Gastroesophageal sphincter (tissue), 4 donors: ENCODE measurements at regions not wholly inside any gene's neighbourhood (a gene's known extent, or its start where the extent isn't known, plus 50 kb on each side); places are given as distances from the start of the nearest gene placed in this dataset.
A peak's percentile ranks its signal among the peaks of the same experiment; 100 is the strongest.
"Not testable (repeated sequence)": the region's sequence is repeated elsewhere in the genome, so short reads cannot be mapped to it uniquely, and the experiment has no call there.

Experiments
- ATAC-seq: fragments of 150-250 bp; one replicate; pipeline ENCODE4 v1.9.1; 2016; ENCODE audit warnings: mild to moderate bottlenecking, moderate library complexity
- H3K27ac ChIP-seq, 4 donors: fragments of 200-600 bp; sonication (generic) in 3 of 4; 1 replicate in 3 of 4; 2 replicates in 1 of 4; pipeline ENCODE4 v1.5.1; 2016 to 2019
- H3K27me3 ChIP-seq: fragments of 200-600 bp; sonication (generic); one replicate; pipeline ENCODE4 v1.5.1; 2019
- H3K36me3 ChIP-seq, 2 donors: fragments of 200-600 bp; sonication (generic); one replicate each; pipeline ENCODE4 v1.5.1; 2019; ENCODE audit warnings: control low read depth in 1 of 2
- H3K4me1 ChIP-seq, 3 donors: fragments of 200-600 bp; sonication (generic); 1 replicate in 2 of 3; 2 replicates in 1 of 3; pipeline ENCODE4 v1.5.1; 2016 to 2019; ENCODE audit warnings: control low read depth in 2 of 3
- H3K4me3 ChIP-seq, 2 donors: fragments of 200-600 bp; sonication (generic); one replicate each; pipeline ENCODE4 v1.5.1; 2019; ENCODE audit warnings: mild to moderate bottlenecking in 1 of 2, moderate library complexity in 1 of 2
- H3K9me3 ChIP-seq, 3 donors: fragments of 200-600 bp; sonication (generic); one replicate each; pipeline ENCODE4 v1.5.1; 2017 to 2019; ENCODE audit warnings: control low read depth in 2 of 3
- EP300 ChIP-seq: sonication (generic); formaldehyde crosslinking; IDR thresholded peaks from one replicate; pipeline ENCODE4 v1.6.1; 2017; ENCODE audit warnings: antibody characterized with exemption, mild to moderate bottlenecking
- POLR2A ChIP-seq, 2 donors: fragments of 450-650 bp; IDR thresholded peaks; one replicate each; pipeline ENCODE4 v1.6.1; 2017; ENCODE audit warnings: antibody characterized with exemption in 2 of 2, mild to moderate bottlenecking in 2 of 2, moderate library complexity in 1 of 2
- POLR2AphosphoS5 ChIP-seq: sonication (generic); formaldehyde crosslinking; IDR thresholded peaks from one replicate; pipeline ENCODE4 v1.6.1; 2017; ENCODE audit warnings: antibody characterized with exemption
- WGBS, 2 donors: methylation state at CpG; one replicate each; pipeline ENCODE4 v1.1.5; 2018; ENCODE audit warnings: low coverage in 1 of 2; 5-methylcytosine and 5-hydroxymethylcytosine counted together
- TF ChIP-seq, protein P1 (sequence below), 4 experiments: fragments of 200-600 bp in 2 of 4; fragments of 450-650 bp in 2 of 4; sonication (generic) in 1 of 4; IDR thresholded peaks; one replicate each; pipeline ENCODE4 v1.5.1; 2017 to 2019; ENCODE audit warnings: antibody characterized with exemption in 4 of 4, mild to moderate bottlenecking in 2 of 4, moderate library complexity in 2 of 4

DNA sequence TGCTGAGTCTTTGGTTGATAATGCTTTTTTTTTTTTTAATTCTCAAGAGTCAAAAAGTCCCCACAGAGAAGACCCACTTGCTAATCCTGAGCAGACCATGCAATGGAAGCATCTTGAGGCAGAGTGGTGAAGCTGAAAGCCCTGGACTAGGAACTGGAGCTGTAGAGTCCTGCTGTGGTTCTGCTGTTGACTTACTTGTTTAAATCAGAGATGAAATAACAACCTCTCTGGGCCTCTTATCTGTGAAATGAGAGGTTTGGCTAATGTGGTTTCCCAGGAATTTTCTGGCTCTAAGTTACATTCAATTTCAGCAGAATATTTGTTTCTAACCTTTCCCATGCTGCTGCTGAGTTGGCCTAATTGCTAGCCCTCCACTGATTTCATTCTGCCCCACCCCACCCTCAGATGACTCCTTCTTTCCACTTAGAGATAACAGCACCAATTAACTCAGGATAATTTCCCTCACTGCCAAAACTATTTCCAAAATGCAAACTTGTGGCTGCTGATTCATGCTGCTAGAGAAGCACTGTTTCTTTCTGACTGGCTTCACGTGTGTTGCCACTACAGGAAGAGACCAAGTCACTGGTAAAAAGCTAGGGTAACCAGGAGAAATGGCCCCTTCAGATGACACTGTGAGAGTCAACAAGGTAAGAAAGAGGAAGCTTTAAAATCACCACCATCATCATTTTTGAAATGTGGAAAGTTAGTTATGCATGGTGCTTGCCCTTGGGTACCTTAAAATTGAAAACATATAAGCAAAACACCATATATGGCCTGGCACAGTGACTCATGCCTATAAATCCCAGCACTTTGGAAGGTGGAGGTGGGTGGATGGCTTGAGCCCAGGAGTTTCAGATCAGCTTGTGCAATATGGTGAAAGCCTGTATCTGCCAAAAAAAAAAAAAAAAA, 326.4 kb downstream of the DCHS2 start:
- no peaks in the 10 kb centered on the region for H3K36me3 ChIP-seq
- TF ChIP-seq POLR2AphosphoS5 (no peak), POLR2A (IDR thresholded peaks at IDR 0.05) (no peak), EP300 (no peak)
- TF ChIP-seq, protein P1, sequence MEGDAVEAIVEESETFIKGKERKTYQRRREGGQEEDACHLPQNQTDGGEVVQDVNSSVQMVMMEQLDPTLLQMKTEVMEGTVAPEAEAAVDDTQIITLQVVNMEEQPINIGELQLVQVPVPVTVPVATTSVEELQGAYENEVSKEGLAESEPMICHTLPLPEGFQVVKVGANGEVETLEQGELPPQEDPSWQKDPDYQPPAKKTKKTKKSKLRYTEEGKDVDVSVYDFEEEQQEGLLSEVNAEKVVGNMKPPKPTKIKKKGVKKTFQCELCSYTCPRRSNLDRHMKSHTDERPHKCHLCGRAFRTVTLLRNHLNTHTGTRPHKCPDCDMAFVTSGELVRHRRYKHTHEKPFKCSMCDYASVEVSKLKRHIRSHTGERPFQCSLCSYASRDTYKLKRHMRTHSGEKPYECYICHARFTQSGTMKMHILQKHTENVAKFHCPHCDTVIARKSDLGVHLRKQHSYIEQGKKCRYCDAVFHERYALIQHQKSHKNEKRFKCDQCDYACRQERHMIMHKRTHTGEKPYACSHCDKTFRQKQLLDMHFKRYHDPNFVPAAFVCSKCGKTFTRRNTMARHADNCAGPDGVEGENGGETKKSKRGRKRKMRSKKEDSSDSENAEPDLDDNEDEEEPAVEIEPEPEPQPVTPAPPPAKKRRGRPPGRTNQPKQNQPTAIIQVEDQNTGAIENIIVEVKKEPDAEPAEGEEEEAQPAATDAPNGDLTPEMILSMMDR (IDR thresholded peaks at IDR 0.05): no peak
- peak; percentile 64 for ATAC-seq
- 10% methylated on average over 1 of the region's 1 CpG; no CpG with 5 or more reads in 1 of the 2 donors for WGBS, 2 donors
- H3K4me3 ChIP-seq: no peak overlapping the region
- H3K4me1 ChIP-seq: peaks cover 0 to 11% (median 0%) of the 10 kb centered on the region in 3 donors
- no peaks in the 10 kb centered on the region for H3K9me3 ChIP-seq
- no peaks in the 10 kb centered on the region for H3K27me3 ChIP-seq
- H3K27ac ChIP-seq: no peak overlapping the region

DNA sequence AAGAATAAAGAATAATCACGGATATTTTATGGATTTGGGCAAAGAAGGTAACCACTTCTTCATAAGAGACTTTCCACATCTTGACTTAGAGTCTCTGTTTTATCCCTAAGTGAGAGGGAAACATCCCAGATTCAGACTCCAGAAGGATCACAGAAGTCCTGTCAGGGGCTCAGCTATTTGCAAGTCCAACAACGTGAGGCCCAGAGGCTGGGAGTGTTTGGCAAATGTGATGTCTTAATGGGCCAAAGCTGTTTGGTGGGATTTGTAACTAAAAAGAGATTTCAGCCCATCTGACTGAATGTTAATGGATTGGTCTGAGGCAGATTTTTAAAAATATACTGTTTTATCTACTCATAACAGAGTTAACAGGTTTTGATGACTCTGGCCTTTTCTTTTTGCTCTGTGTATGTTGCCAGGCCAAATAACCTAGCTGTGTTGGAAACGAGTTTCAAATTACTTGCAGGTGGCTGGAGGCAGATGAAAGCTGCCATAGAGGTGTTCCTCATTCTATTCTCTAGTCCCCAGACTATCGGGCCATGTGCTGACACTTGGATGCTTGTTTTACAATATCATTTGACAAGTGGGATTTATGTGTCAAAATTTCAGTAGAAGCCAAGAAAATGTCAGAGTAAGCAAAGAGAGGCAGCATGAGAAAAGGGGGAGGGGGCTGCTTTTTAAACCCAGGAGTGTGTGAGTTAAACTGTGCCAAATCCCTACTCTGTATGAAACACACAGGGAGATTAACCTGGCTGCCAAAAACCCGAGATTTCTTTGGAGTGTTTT, 330.9 kb downstream of the DCHS2 start:
- ATAC-seq: no peak
- no peaks in the 10 kb centered on the region for H3K36me3 ChIP-seq
- WGBS, 2 donors: 15 to 25% methylated on average over 4 to 5 of the region's 5 CpGs
- H3K4me1 ChIP-seq: peaks cover 0 to 11% (median 0%) of the 10 kb centered on the region in 3 donors
- TF ChIP-seq EP300 (no peak), POLR2A (IDR thresholded peaks at IDR 0.05) (no peak), POLR2AphosphoS5 (no peak)
- TF ChIP-seq, protein P1 (IDR thresholded peaks at IDR 0.05): no peak
- H3K27me3 ChIP-seq: no peaks in the 10 kb centered on the region
- no peak overlapping the region for H3K27ac ChIP-seq
- H3K4me3 ChIP-seq: no peak overlapping the region
- no peaks in the 10 kb centered on the region for H3K9me3 ChIP-seq

DNA sequence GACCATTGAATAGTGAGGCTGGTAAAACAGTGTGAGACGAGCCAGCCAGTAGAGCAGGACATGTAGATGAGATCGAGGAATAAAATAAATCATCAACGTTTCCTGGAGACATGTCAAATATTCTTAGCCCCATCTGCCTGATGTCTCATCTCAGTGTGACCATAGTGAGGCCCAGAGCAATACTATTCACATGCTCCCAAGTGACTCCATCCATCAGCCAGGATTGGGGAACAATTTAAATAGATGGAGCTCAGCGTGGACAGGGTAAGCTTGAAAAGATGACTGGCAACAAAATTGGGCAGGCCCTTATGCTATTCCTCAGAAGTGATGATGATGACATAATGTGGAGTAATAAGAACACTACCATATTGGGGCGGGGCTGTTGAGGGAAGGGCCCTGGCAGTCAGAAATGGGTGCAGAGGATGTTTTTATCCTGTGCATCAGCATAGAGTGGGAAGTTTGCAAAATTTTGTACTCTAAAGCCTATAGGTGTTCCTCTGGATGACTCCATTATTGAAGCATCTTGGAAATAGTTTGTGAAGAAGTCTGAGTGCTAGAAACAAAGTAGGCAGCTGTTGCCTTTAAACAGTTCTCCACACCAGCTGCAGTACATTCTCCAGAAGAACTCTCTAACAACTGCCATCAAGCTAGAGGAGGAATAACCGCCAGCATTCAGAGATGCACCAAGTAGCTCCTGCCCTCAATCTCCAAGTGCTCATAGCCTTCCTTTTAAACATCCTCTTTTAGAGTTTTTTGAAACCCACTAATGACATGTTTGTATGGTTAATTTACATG, 333.0 kb downstream of the DCHS2 start:
- peaks cover 0 to 11% (median 0%) of the 10 kb centered on the region in 3 donors for H3K4me1 ChIP-seq
- TF ChIP-seq, protein P1 (IDR thresholded peaks at IDR 0.05): no peak
- TF ChIP-seq POLR2AphosphoS5 (no peak), EP300 (no peak), POLR2A (IDR thresholded peaks at IDR 0.05) (no peak)
- H3K27me3 ChIP-seq: no peaks in the 10 kb centered on the region
- no peak for ATAC-seq
- H3K36me3 ChIP-seq: no peaks in the 10 kb centered on the region
- H3K9me3 ChIP-seq: no peaks in the 10 kb centered on the region
- H3K4me3 ChIP-seq: no peak overlapping the region
- no peak overlapping the region for H3K27ac ChIP-seq
- 47 to 56% methylated on average over 6 of the region's 6 CpGs for WGBS, 2 donors

DNA sequence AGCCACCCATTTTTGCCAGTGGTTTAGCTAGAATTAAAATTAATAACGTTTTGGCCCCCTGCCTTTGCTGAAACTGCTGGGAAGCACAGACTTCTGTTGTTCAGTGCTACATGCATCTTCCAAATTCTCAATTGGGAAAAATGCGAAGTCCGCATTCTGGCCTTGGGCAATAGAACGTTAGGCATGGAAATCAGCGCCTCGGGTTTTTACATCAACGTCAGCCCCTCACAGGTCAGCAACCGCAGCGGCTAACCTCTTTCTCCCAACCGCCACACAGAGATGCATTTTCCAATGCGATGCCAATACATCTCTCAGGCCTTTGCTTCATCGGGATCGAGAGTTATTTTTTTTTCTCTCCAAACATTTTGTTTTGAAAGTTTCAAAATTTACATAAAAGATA, 339.1 kb downstream of the DCHS2 start:
- ATAC-seq: no peak
- Histone ChIP-seq H3K4me1 (no peaks in the 10 kb centered on the region), H3K27me3 (no peaks in the 10 kb centered on the region), H3K27ac (no peak overlapping the region), H3K4me3 (no peak overlapping the region), H3K36me3 (no peaks in the 10 kb centered on the region), H3K9me3 (no peaks in the 10 kb centered on the region)
- 88 to 92% methylated on average over 6 to 12 of the region's 13 CpGs for WGBS, 2 donors
- TF ChIP-seq EP300 (no peak), POLR2AphosphoS5 (no peak), POLR2A (IDR thresholded peaks at IDR 0.05) (no peak)
- TF ChIP-seq, protein P1 (IDR thresholded peaks at IDR 0.05): no peak

DNA sequence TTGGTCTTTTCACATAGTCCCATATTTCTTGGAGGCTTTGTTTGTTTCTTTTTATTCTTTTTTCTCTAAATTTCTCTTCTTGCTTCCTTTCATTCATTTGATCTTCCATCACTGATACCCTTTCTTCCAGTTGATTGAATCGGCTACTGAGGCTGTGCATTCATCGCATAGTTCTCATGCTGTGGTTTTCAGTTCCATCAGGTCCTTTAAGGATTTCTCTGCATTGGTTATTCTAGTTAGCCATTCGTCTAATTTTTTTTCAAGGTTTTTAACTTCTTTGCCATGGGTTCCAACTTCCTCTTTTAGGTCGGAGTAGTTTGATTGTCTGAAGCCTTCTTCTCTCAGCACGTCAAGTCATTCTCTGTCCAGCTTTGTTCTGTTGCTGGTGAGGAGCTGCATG, 342.4 kb downstream of the DCHS2 start:
- not testable (repeated sequence) for ATAC-seq, H3K4me1 ChIP-seq, H3K27me3 ChIP-seq, H3K27ac ChIP-seq, H3K9me3 ChIP-seq, H3K36me3 ChIP-seq, H3K4me3 ChIP-seq
- 87 to 88% methylated on average over 5 of the region's 5 CpGs for WGBS, 2 donors
